ENCODE measurements at regions not wholly inside any gene's neighbourhood (a gene's known extent, or its start where the extent isn't known, plus 50 kb on each side); places are given as distances from the start of the nearest gene placed in this dataset.

DNA sequence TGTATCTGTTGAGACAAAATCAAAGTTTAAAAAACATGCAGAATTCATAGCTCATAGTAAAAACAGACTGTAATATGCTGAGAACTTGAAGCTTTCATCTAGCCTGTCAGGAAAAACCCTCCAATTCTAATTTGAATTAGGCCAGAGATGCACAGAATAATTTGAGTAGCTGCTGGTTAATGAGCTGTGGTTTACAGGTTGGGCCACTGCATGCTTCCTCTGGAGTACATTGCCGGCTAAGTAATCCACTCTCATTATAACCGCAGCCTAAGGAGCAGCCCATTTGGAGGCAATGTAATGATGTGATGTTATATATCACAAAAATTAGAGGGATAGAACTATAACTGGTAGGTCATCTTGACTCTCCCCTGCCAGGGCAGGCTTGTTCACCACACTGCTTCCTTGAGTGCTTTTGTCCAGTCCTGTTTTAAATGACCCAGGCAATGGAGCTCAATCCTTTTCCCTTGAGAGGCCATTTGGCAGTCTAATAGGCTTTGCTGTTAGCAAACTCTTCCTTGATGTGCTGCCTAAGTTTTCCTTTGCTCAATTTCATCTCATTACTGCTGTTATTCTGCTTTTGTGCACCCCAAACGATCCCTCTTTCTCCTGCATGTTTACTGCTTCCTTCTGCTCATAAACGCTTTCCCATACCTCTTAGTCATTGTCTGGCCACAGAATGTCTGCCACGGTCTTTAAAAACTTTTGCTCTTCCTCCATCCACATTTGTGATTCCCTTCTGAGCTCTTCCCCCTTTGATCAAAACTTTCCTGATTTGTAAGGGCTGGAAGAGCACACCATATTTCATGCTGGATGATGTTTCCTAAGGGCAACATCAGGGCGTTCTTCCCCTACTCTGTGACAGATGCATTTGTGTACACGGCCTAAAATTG is 230.9 kb downstream of the C4orf33 start:
- H3K4me1 ChIP-seq, result no peaks in the 10 kb centered on the region
- DNase-seq, result no peak
- H3K9me3 ChIP-seq, result no peaks in the 10 kb centered on the region
- no peak for ATAC-seq
- TF ChIP-seq, protein P1, sequence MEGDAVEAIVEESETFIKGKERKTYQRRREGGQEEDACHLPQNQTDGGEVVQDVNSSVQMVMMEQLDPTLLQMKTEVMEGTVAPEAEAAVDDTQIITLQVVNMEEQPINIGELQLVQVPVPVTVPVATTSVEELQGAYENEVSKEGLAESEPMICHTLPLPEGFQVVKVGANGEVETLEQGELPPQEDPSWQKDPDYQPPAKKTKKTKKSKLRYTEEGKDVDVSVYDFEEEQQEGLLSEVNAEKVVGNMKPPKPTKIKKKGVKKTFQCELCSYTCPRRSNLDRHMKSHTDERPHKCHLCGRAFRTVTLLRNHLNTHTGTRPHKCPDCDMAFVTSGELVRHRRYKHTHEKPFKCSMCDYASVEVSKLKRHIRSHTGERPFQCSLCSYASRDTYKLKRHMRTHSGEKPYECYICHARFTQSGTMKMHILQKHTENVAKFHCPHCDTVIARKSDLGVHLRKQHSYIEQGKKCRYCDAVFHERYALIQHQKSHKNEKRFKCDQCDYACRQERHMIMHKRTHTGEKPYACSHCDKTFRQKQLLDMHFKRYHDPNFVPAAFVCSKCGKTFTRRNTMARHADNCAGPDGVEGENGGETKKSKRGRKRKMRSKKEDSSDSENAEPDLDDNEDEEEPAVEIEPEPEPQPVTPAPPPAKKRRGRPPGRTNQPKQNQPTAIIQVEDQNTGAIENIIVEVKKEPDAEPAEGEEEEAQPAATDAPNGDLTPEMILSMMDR (IDR thresholded peaks at IDR 0.05), result no peak
- no peaks in the 10 kb centered on the region for H3K27me3 ChIP-seq (ENCODE audit: low read depth)
- H3K36me3 ChIP-seq, result no peaks in the 10 kb centered on the region
- H3K27ac ChIP-seq, result peak overlapping the region; percentile 7
- H3K4me3 ChIP-seq, result no peak overlapping the region
- intact Hi-C loops (cut with DNase I), result no loop called here

DNA sequence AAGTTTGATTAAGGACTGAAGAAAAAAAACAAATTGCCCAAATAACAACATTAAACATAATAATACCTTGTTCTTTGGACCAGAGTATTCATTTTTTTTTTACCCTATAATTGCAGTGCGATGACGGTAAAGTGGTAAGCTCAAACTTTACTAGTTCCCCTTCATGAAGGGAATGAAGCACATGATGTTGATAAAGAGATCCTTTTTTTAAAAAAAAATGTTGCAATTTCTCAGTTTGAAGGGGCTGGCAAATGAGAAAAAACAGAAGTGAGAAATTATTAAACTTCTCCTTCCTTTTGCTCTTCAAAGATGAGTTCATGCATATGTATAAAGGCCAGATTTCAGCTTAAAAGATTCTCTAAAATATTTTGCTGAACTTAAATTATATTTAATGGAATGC is 231.7 kb downstream of the C4orf33 start:
- Histone ChIP-seq H3K4me3 (no peak overlapping the region), H3K36me3 (no peaks in the 10 kb centered on the region), H3K27me3 (ENCODE audit: low read depth) (no peaks in the 10 kb centered on the region), H3K4me1 (no peaks in the 10 kb centered on the region), H3K27ac (peak overlapping the region; percentile 7), H3K9me3 (no peaks in the 10 kb centered on the region)
- DNase-seq, result no peak
- intact Hi-C loops (cut with DNase I), result no loop called here
- peak in 1 of 2 donors; percentile 45 for ATAC-seq
- TF ChIP-seq, protein P1 (IDR thresholded peaks at IDR 0.05), result no peak

DNA sequence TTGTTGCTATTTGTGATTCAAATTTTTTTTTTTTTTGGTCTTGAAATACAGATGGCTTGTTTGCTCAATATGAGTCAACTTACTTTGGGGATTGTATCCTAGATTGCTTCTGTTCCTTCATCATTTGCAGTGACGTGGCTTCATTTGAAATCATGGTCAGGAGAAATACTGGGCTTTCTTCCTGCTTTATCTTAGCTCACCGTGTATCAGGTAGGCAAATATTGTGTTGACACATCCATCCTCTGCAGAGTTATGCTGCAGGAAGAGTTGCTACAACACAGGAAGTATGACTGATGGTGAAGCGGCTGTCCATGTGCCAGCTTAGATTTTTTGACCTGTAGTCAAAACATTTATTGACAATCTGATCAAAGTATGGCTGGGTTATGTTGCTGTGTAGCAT is 232.2 kb downstream of the C4orf33 start:
- TF ChIP-seq, protein P1 (IDR thresholded peaks at IDR 0.05), result no peak
- ATAC-seq, result no peak
- Histone ChIP-seq H3K27ac (no peak overlapping the region), H3K4me3 (no peak overlapping the region), H3K27me3 (ENCODE audit: low read depth) (no peaks in the 10 kb centered on the region), H3K36me3 (no peaks in the 10 kb centered on the region), H3K4me1 (no peaks in the 10 kb centered on the region), H3K9me3 (no peaks in the 10 kb centered on the region)
- intact Hi-C loops (cut with DNase I), result no loop called here
- no peak for DNase-seq

DNA sequence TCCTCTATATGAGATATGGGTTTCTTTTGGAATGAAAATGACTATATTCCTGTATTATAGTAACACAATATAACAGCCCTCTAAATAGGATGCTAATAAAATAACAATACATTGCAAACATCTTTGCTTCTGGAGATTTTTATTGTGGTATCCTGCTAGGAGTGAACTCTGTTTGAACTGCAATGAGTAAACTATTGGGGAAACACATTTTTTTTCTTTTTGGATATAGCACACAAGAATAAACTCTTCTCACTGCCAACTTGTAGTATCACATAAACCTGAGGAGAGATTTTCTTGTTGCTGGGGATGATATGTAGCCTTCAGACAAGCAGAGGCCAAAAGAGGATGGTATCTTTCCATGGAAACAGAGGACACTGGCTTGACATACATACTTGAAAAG is 238.2 kb downstream of the C4orf33 start:
- ATAC-seq (no peak), DNase-seq (no peak)
- H3K27ac ChIP-seq, result no peak overlapping the region
- no peaks in the 10 kb centered on the region for H3K4me1 ChIP-seq
- no peak overlapping the region for H3K4me3 ChIP-seq
- no peaks in the 10 kb centered on the region for H3K36me3 ChIP-seq
- TF ChIP-seq, protein P1 (IDR thresholded peaks at IDR 0.05), result no peak
- H3K27me3 ChIP-seq (ENCODE audit: low read depth), result no peaks in the 10 kb centered on the region
- H3K9me3 ChIP-seq, result no peaks in the 10 kb centered on the region
- intact Hi-C loops (cut with DNase I), result no loop called here

DNA sequence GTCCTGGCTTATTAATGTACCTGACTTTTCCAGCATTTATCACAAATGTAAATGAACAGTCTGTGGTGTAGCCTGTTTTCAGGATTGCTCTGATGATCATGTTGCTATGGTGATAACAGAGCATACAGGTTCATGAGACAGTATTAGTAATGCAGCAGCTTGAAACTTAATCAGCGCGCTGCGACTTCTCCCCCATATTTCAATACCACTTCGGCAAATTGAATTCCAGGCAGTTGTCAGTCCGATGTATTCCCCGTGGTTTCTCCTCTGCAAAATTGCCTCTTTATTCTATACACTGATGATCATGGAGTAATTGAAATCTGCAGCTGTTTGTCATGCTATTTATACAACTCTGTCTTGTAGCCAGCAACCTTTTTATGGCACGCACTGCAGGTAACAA is 239.3 kb downstream of the C4orf33 start:
- ATAC-seq, result no peak
- intact Hi-C loops (cut with DNase I), result no loop called here
- no peak for DNase-seq
- TF ChIP-seq, protein P1 (IDR thresholded peaks at IDR 0.05), result no peak
- Histone ChIP-seq H3K9me3 (no peaks in the 10 kb centered on the region), H3K4me1 (no peaks in the 10 kb centered on the region), H3K27me3 (ENCODE audit: low read depth) (no peaks in the 10 kb centered on the region), H3K36me3 (no peaks in the 10 kb centered on the region), H3K27ac (no peak overlapping the region), H3K4me3 (no peak overlapping the region)

Measured in lower lobe of right lung (tissue), 2 donors.